Endothelial cell of umbilical vein (primary cell): ENCODE measurements at regions not wholly inside any gene's neighbourhood (a gene's known extent, or its start where the extent isn't known, plus 50 kb on each side); places are given as distances from the start of the nearest gene placed in this dataset.

Source experiments
- BruUV-seq: library from RNA; stranded (reverse); fragments of 400-500 nt; replicated peaks from 2 replicates; lab custom pipeline; 2021; lab: Mats Ljungman, UMichigan
- CTCF ChIA-PET: fragments of 300-600, 350-600 bp; sonication (Branson Sonifier 250); formaldehyde crosslinking; loops from one replicate; lab custom pipeline; 2021; ENCODE audit warnings: antibody characterized with exemption, inconsistent platforms; lab: Charles Lee
- POLR2A ChIA-PET: fragments of 300-600, 350-600 bp; sonication (Branson Sonifier 250); formaldehyde crosslinking; loops from one replicate; lab custom pipeline; 2021; ENCODE audit warnings: antibody characterized with exemption, inconsistent platforms; lab: Charles Lee
- DNase-seq: peaks from one replicate; pipeline ENCODE4 v3.0.0-alpha.2; 2011; ENCODE audit warnings: low read depth, low spot score
- FAIRE-seq: peaks from 2 replicates; lab custom pipeline; 2011; peaks lifted over from hg19 to GRCh38; lab: Jason Lieb, UNC
- H2AFZ ChIP-seq: 2 replicates; pipeline ENCODE4 v1.6.0; 2012; ENCODE audit warnings: low read depth, low read length, control low read depth, inconsistent platforms
- H3K27ac ChIP-seq: 2 replicates; pipeline ENCODE4 v1.5.1; 2011; ENCODE audit warnings: low read depth, mild to moderate bottlenecking, control low read depth, low read length, moderate library complexity; ENCODE audit not compliant: insufficient read depth
- H3K27me3 ChIP-seq, 2 experiments: 2 replicates each; pipeline versions ENCODE4 v1.6.0 to v1.6.1; 2011; ENCODE audit warnings: low read length in 2 of 2, mixed read lengths in 1 of 2; ENCODE audit not compliant: control insufficient read depth in 2 of 2, insufficient read depth in 2 of 2
- H3K36me3 ChIP-seq, 2 experiments: 2 replicates in 1 of 2; 3 replicates in 1 of 2; pipeline ENCODE4 v1.5.1; 2011; ENCODE audit warnings: low read length in 2 of 2, mild to moderate bottlenecking in 1 of 2, moderate library complexity in 1 of 2; ENCODE audit not compliant: control insufficient read depth in 2 of 2, insufficient read depth in 2 of 2; ENCODE audit errors: extremely low read depth in 1 of 2
- H3K4me1 ChIP-seq: 3 replicates; pipeline ENCODE4 v1.5.1; 2011; ENCODE audit warnings: mild to moderate bottlenecking, low read length; ENCODE audit not compliant: control insufficient read depth, insufficient read depth; ENCODE audit errors: extremely low read depth
- H3K4me2 ChIP-seq: 2 replicates; pipeline ENCODE4 v1.6.1; 2011; ENCODE audit warnings: low read length, control low read depth, mixed read lengths; ENCODE audit not compliant: insufficient read depth
- H3K4me3 ChIP-seq, 3 experiments: fragments of 200-600 bp in 1 of 3; sonication (generic), shearing (Covaris generic) in 1 of 3; replicated peaks in 1 of 3; 2 replicates each; pipeline ENCODE4 v1.5.1; 2011 to 2016; ENCODE audit warnings: control low read depth in 3 of 3, low read length in 3 of 3, mild to moderate bottlenecking in 2 of 3, inconsistent platforms in 1 of 3, low read depth in 1 of 3, moderate library complexity in 1 of 3; ENCODE audit not compliant: insufficient read depth in 1 of 3
- H3K79me2 ChIP-seq: 2 replicates; pipeline ENCODE4 v1.6.0; 2012; ENCODE audit warnings: low read length, inconsistent platforms; ENCODE audit not compliant: control insufficient read depth, insufficient read depth
- H3K9ac ChIP-seq: replicated peaks from 2 replicates; pipeline ENCODE3; 2011; ENCODE audit warnings: low read length, control low read depth; ENCODE audit not compliant: insufficient read depth; ENCODE audit errors: extremely low read depth
- H3K9me1 ChIP-seq: replicated peaks from 3 replicates; pipeline ENCODE4 v1.6.0; 2011; ENCODE audit warnings: mild to moderate bottlenecking, low read length; ENCODE audit not compliant: control insufficient read depth, insufficient read depth; ENCODE audit errors: extremely low read depth
- H3K9me3 ChIP-seq: replicated peaks from 2 replicates; pipeline ENCODE4 v1.5.1; 2012; ENCODE audit warnings: low read length, inconsistent platforms; ENCODE audit not compliant: control insufficient read depth, insufficient read depth
- H4K20me1 ChIP-seq: replicated peaks from 2 replicates; pipeline ENCODE3; 2011; ENCODE audit warnings: mild to moderate bottlenecking, low read length; ENCODE audit not compliant: control insufficient read depth, insufficient read depth; ENCODE audit errors: extremely low read depth
- CTCF ChIP-seq, 2 donors: IDR thresholded peaks; 1 replicate in 1 of 2; 2 replicates in 1 of 2; pipeline ENCODE4 v1.5.1; 2011; ENCODE audit warnings: low read length in 2 of 2, mild to moderate bottlenecking in 2 of 2, moderate library complexity in 2 of 2, control low read depth in 1 of 2, inconsistent platforms in 1 of 2, low read depth in 1 of 2; ENCODE audit not compliant: insufficient read depth in 1 of 2; ENCODE audit errors: extremely low read depth in 1 of 2
- EZH2 ChIP-seq: IDR thresholded peaks from 2 replicates; pipeline ENCODE4 v1.6.1; 2012; ENCODE audit warnings: borderline replicate concordance, low read depth, mild to moderate bottlenecking, moderate library complexity, low read length, inconsistent platforms; ENCODE audit not compliant: severe bottlenecking
- FOS ChIP-seq: IDR thresholded peaks from 2 replicates; pipeline ENCODE4 v1.6.1; 2011; ENCODE audit warnings: mild to moderate bottlenecking, low read length, moderate library complexity, borderline replicate concordance; ENCODE audit not compliant: insufficient read depth
- GATA2 ChIP-seq: IDR thresholded peaks from 2 replicates; pipeline ENCODE4 v1.7.0; 2011; ENCODE audit warnings: low read depth, mild to moderate bottlenecking, moderate library complexity, mixed read lengths, low read length; ENCODE audit not compliant: insufficient read length, insufficient read depth
- JUN ChIP-seq: IDR thresholded peaks from 2 replicates; pipeline ENCODE4 v1.6.1; 2011; ENCODE audit warnings: borderline replicate concordance, low read depth; ENCODE audit not compliant: insufficient read length, insufficient read depth
- MYC ChIP-seq: IDR thresholded peaks from one replicate; pipeline ENCODE4 v1.6.1; 2011; ENCODE audit warnings: mild to moderate bottlenecking, low read depth, low read length
- POLR2A ChIP-seq: IDR thresholded peaks from 2 replicates; pipeline ENCODE4 v1.6.1; 2012; ENCODE audit warnings: low read depth, mild to moderate bottlenecking, control low read depth, low read length
- POLR2AphosphoS5 ChIP-seq: IDR thresholded peaks from 2 replicates; pipeline ENCODE4 v1.6.1; 2012; ENCODE audit warnings: low read depth, mild to moderate bottlenecking, control low read depth, low read length, moderate library complexity; ENCODE audit not compliant: insufficient read depth
- dilution Hi-C: fragments of 300-500 bp; cut with MboI; formaldehyde crosslinking; loops from one replicate; pipeline ENCODE4 v1.15.0; 2019; ENCODE audit warnings: low sequenced_read_pairs; ENCODE audit not compliant: extremely low pct_ligation_motif_present
- intact Hi-C: fragments of 100-400 bp; cut with micrococcal nuclease; formaldehyde crosslinking; loops from one replicate; pipeline ENCODE4 v1.10.0; 2022
- TF ChIP-seq, protein P1 (sequence below): IDR thresholded peaks from 2 replicates; pipeline ENCODE4 v1.6.1; 2011; ENCODE audit not compliant: insufficient read depth, insufficient read length

DNA sequence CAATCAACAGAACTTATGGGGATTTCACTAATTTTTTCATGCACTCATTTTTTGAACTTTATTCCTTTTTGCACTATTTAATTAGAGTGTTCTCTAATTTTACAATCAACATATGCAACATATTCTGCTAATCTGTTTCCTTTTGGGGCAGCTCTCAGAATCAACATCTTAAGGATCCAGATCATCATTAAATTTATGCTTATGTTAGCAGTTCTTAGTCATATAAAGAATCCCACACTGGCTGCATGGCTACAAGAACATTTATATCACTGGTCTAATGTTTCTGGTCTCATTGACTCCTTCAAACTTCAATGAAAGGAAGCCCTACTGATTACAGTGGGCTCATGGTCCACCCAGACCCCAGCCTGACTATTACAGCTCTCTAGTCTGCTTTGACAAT, 245.2 kb downstream of the RBM26 start:
- H2AFZ ChIP-seq: no peak overlapping the region
- no peaks in the 10 kb centered on the region for H4K20me1 ChIP-seq
- H3K9me3 ChIP-seq: no peaks in the 10 kb centered on the region
- FAIRE-seq (no peak), DNase-seq (no peak)
- H3K9me1 ChIP-seq: no peaks in the 10 kb centered on the region
- no peak overlapping the region for H3K9ac ChIP-seq
- POLR2A ChIA-PET: no interaction called here
- no peaks in the 10 kb centered on the region for H3K4me1 ChIP-seq
- BruUV-seq: no TSS peak
- CTCF ChIA-PET: no interaction called here
- H3K79me2 ChIP-seq: no peaks in the 10 kb centered on the region
- TF ChIP-seq FOS (no peak), GATA2 (no peak), CTCF (IDR thresholded peaks at IDR 0.05; ENCODE audit: extremely low read depth in 1 of 2, insufficient read depth in 1 of 2, low read depth in 1 of 2, low read length in 2 of 2) (no peak), POLR2AphosphoS5 (no peak), MYC (no peak), POLR2A (no peak), EZH2 (no peak), JUN (no peak)
- TF ChIP-seq, protein P1, sequence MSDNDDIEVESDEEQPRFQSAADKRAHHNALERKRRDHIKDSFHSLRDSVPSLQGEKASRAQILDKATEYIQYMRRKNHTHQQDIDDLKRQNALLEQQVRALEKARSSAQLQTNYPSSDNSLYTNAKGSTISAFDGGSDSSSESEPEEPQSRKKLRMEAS: no peak
- no peak overlapping the region for H3K4me3 ChIP-seq
- H3K27me3 ChIP-seq: no peaks in the 10 kb centered on the region
- H3K27ac ChIP-seq: no peak overlapping the region
- intact Hi-C loops: no loop called here
- dilution Hi-C loops: no loop called here
- no peak overlapping the region for H3K4me2 ChIP-seq
- H3K36me3 ChIP-seq: no peaks in the 10 kb centered on the region
